Osteoblast (primary cell): ENCODE measurements at regions not wholly inside any gene's neighbourhood (a gene's known extent, or its start where the extent isn't known, plus 50 kb on each side); places are given as distances from the start of the nearest gene placed in this dataset.

ENCODE experiments used
- DNase-seq: peaks from one replicate; pipeline ENCODE4 v3.0.0; 2011; ENCODE audit warnings: low spot score, mixed read lengths; ENCODE audit not compliant: insufficient read length; ENCODE audit errors: missing footprints
- H2AFZ ChIP-seq: 2 replicates; pipeline ENCODE4 v1.6.0; 2011; ENCODE audit warnings: mild to moderate bottlenecking, low read length
- H3K27ac ChIP-seq: 2 replicates; pipeline ENCODE4 v1.5.1; 2011; ENCODE audit warnings: mild to moderate bottlenecking, low read depth, low read length, moderate library complexity
- H3K27me3 ChIP-seq: 2 replicates; pipeline ENCODE4 v1.6.0; 2012; ENCODE audit warnings: mild to moderate bottlenecking, control low read depth, inconsistent platforms, low read length, moderate library complexity; ENCODE audit not compliant: insufficient read depth
- H3K36me3 ChIP-seq: 2 replicates; pipeline ENCODE4 v1.5.1; 2011; ENCODE audit warnings: mild to moderate bottlenecking, low read length, control low read depth, moderate library complexity; ENCODE audit not compliant: insufficient read depth
- H3K4me1 ChIP-seq: 2 replicates; pipeline ENCODE4 v1.5.1; 2011; ENCODE audit warnings: mild to moderate bottlenecking, low read length, control low read depth, moderate library complexity; ENCODE audit not compliant: insufficient read depth
- H3K4me2 ChIP-seq: 2 replicates; pipeline ENCODE4 v1.6.0; 2011; ENCODE audit warnings: mild to moderate bottlenecking, low read length; ENCODE audit not compliant: insufficient read depth
- H3K4me3 ChIP-seq: fragments of 200-600 bp; sonication (generic); 3 replicates; pipeline ENCODE4 v1.5.1; 2012; ENCODE audit warnings: mild to moderate bottlenecking, low read length, inconsistent platforms; ENCODE audit not compliant: insufficient read depth
- H3K79me2 ChIP-seq: 2 replicates; pipeline ENCODE4 v1.6.0; 2012; ENCODE audit warnings: mild to moderate bottlenecking, low read length, control low read depth, inconsistent platforms; ENCODE audit not compliant: insufficient read depth
- H3K9me3 ChIP-seq: 2 replicates; pipeline ENCODE4 v1.5.1; 2011; ENCODE audit warnings: low read depth, low read length, control low read depth
- H4K20me1 ChIP-seq: 2 replicates; pipeline ENCODE4 v1.6.0; 2012; ENCODE audit warnings: mild to moderate bottlenecking, low read length, control low read depth; ENCODE audit not compliant: insufficient read depth
- CTCF ChIP-seq: IDR thresholded peaks from 2 replicates; pipeline ENCODE4 v1.5.1; 2011; ENCODE audit warnings: mild to moderate bottlenecking, low read depth, low read length, moderate library complexity; ENCODE audit errors: extremely low read depth

GRCh38 chr5:174421408-174421805 lies 303.0 kb upstream of the MSX2 start:
- TF ChIP-seq CTCF = no peak
- no peaks in the 10 kb centered on the region for H3K79me2 ChIP-seq
- H3K9me3 ChIP-seq = no peaks in the 10 kb centered on the region
- no peak overlapping the region for H3K4me2 ChIP-seq
- no peaks in the 10 kb centered on the region for H3K36me3 ChIP-seq
- H3K27ac ChIP-seq = no peak overlapping the region
- H3K4me1 ChIP-seq = no peaks in the 10 kb centered on the region
- no peak overlapping the region for H2AFZ ChIP-seq
- no peaks in the 10 kb centered on the region for H4K20me1 ChIP-seq
- H3K4me3 ChIP-seq = no peak overlapping the region
- no peaks in the 10 kb centered on the region for H3K27me3 ChIP-seq
- DNase-seq = no peak

GRCh38 chr5:174423558-174423957 lies 300.8 kb upstream of the MSX2 start:
- DNase-seq = no peak
- no peaks in the 10 kb centered on the region for H4K20me1 ChIP-seq
- no peaks in the 10 kb centered on the region for H3K79me2 ChIP-seq
- no peaks in the 10 kb centered on the region for H3K36me3 ChIP-seq
- H2AFZ ChIP-seq = no peak overlapping the region
- H3K4me2 ChIP-seq = no peak overlapping the region
- H3K4me1 ChIP-seq = no peaks in the 10 kb centered on the region
- H3K9me3 ChIP-seq = no peaks in the 10 kb centered on the region
- H3K4me3 ChIP-seq = no peak overlapping the region
- TF ChIP-seq CTCF = no peak
- no peak overlapping the region for H3K27ac ChIP-seq
- H3K27me3 ChIP-seq = no peaks in the 10 kb centered on the region

GRCh38 chr5:174424219-174425053 lies 299.9 kb upstream of the MSX2 start:
- H3K9me3 ChIP-seq = no peaks in the 10 kb centered on the region
- no peaks in the 10 kb centered on the region for H3K4me1 ChIP-seq
- no peak overlapping the region for H3K4me3 ChIP-seq
- H3K4me2 ChIP-seq = no peak overlapping the region
- TF ChIP-seq CTCF = no peak
- no peaks in the 10 kb centered on the region for H3K27me3 ChIP-seq
- H3K79me2 ChIP-seq = no peaks in the 10 kb centered on the region
- H2AFZ ChIP-seq = no peak overlapping the region
- no peak overlapping the region for H3K27ac ChIP-seq
- H3K36me3 ChIP-seq = no peaks in the 10 kb centered on the region
- no peaks in the 10 kb centered on the region for H4K20me1 ChIP-seq
- DNase-seq = no peak

- Histone ChIP-seq H3K4me2 (no peak overlapping the region), H3K27me3 (no peaks in the 10 kb centered on the region), H3K4me3 (no peak overlapping the region), H3K27ac (no peak overlapping the region), H3K4me1 (no peaks in the 10 kb centered on the region), H2AFZ (no peak overlapping the region), H3K9me3 (no peaks in the 10 kb centered on the region), H4K20me1 (no peaks in the 10 kb centered on the region), H3K79me2 (no peaks in the 10 kb centered on the region), H3K36me3 (no peaks in the 10 kb centered on the region)
- DNase-seq = no peak
- TF ChIP-seq CTCF = no peak
Observed at GRCh38 chr5:174425271-174425963, 299.0 kb upstream of the MSX2 start.
